Activated CD4-positive, alpha-beta T cell treated with anti-CD3 and anti-CD28 coated beads for 24 hours (primary cell): ENCODE measurements at regions not wholly inside any gene's neighbourhood (a gene's known extent, or its start where the extent isn't known, plus 50 kb on each side); places are given as distances from the start of the nearest gene placed in this dataset.

Source experiments
- DNase-seq, 2 donors: peaks; one replicate each; pipeline ENCODE4 v3.0.0-alpha.2; 2020; ENCODE audit warnings: low read depth in 2 of 2

DNA sequence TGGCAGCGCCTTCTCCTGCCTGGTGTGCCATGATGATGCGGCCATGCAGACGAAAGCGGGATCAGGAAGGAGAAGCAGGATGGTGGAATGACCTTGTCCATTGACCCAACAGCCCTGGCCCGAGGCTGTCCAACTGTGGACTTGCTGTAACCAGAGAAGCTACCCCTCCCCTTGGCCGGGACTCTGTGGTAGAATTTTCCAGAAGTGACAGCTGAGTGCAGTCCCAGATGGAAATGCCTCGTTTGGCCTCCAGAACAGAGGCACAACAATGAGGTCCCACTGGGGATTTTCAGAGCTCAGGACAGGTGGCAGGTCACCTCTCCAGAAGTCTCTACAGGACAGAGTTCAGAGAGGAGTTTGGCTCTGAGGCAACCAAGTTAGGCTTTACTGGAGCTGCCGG lies 299.2 kb upstream of the CDH4 start:
- DNase-seq = no peak

DNA sequence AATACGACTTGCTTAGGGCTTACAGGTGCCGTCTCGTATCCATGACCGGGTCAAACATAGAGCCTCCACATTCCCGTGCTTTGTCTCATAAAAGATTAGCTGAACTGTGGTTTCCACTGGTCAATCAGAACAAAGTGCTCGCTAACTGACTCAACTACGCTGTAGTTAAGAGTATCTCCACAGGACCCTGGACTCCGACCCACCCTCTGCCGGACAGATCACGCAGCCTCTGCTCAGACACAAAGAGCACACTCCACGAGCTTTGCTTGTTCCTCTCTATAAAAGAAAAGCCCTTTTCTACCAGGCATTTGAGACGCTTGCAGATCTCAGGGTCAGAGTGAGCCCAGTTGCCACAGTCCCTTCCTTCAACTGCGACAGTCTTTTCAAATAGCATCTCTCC lies 298.7 kb upstream of the CDH4 start:
- DNase-seq = no peak

DNA sequence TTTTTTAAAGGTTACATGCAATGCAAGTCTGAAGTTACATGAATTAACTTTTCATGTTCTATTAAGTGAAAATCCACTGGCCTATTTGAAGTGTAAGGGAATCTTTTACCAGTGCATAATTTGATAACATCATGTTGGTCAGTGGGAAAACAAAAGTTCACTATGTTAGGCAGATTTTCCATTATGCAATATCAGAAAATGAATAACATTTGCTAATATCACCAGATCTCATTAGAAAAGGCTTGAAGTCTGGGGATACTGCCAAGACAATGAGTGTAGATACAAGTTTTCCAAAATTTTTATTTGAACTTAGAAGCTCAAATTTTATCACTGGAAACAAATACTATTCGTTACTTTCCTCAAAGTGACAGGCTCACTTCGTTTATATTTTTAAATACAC lies 296.4 kb upstream of the CDH4 start:
- DNase-seq = no peak

DNA sequence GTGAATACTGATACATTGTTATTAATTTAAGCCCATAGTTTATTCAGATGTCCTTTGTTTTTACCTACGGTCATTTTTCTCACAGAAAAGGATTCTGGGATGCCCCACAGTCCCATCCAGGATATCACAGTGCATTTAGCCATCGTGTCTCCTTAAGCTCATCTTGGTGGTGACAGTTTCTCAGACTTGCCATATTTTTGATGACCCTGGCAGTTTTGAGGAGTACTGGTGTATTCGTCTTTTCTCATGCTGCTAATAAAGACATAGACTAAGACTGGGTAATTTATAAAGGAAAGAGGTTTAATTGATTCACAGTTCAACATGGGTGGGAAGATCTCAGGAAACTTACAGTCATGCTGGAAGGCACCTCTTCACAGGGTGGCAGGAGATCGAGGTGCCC lies 295.9 kb upstream of the CDH4 start:
- no peak for DNase-seq

DNA sequence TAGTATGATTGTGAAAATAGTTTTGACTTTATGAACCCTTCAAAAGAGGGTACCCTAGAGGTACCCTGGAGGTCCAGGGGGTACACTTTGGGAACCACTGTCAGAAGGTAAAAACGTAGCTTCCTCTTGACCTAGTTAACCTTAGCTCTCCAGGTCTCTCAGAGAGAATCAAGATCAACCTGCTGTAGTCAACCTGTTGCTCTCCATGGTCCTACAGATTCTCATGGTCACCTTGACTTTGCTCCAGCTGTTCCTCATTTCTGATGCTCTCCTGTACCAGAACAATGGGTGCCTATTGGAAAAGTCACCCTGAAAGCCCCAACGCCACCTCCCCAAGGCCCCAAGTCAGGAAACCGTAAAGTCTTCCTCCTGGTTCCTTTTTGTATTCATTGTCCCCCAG lies 294.4 kb upstream of the CDH4 start:
- DNase-seq = no peak

DNA sequence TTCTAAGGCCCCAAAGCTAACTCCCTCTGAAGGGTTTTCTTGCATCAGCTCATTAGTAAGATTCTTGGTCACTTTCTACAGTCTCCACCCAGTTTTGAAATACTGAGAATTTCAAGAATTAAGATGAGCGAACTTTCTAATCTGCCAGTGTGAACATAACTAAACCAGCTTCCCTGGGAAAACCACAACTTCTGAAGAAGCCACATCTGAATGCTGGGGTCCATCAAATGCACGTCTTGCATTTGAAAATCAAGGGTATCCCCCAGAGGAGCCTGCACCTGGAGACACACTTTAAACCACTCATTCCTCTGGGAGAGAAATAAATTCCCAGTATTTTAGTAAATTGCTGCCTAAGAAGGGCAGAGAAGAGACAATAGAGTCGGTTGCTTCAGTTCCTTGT lies 292.1 kb upstream of the CDH4 start:
- no peak for DNase-seq

DNA sequence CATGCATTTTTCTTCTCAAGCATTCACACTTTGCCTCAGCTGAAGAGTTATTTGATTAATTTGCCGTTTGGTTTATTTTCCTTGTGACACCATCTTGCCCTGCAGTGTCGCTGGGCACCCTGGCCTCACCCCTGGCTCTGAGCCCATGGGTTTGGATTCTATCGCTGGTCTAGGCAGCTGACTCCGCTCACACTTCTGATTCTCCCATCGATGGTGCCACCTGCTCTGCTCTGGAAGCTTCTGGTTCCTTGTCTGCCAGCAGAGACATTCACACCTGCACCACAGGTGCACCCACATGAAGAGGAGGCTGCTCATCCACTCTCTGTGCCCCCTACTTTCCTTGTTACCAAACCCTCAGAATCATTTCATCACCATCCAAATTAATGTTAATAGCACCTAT lies 291.6 kb upstream of the CDH4 start:
- no peak for DNase-seq

DNA sequence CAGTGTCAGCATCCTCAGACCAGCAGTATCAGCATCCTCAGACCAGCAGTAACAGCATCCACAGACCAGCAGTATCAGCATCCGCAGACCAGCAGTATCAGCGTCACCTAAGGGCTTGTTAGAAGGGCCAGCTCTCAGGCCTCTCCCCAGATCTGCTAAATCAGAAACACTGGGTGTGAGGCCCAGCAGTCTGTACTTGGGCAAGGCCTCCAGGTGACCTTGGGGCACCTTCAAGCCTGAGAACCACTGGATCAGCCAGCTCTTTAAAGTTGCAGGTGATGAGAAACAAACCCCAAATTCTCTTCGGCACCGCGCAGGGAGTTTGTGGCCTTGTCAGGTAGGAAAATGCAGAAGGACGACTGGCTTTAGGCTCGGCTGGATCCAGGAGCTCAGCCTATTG lies 290.5 kb upstream of the CDH4 start:
- no peak for DNase-seq

DNA sequence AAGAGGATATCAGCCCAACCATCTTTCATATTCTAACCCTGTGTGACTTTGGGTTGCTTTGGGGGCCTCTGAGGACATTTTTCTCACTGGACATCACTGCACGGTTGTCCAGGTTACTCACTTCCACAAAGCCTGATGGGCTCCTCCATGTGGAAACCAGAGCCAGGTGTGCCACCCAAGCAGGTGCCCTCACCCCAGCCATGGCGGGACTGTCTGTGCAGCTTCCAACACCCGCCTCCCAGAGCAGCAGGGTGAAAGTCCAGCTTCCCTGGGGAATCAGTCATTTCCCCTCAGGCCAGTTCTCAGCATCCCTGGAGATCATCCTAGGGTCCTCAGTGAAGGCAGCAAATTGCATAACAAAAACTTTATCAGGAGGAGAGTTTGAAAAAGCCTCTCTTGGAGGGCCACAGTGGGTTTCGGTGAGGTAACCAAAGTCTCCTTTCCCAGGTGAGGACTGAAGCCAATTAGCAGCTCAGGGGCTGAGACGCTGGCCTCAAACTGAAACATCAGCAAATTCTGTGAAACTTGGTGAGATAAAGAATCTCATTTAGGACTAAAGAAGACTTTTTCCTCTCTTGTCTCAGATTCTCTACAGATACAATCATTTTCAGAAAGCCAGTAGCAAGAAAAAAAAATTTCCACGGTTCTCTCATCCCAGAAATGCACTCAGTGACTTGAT lies 289.6 kb upstream of the CDH4 start:
- DNase-seq = no peak

DNA sequence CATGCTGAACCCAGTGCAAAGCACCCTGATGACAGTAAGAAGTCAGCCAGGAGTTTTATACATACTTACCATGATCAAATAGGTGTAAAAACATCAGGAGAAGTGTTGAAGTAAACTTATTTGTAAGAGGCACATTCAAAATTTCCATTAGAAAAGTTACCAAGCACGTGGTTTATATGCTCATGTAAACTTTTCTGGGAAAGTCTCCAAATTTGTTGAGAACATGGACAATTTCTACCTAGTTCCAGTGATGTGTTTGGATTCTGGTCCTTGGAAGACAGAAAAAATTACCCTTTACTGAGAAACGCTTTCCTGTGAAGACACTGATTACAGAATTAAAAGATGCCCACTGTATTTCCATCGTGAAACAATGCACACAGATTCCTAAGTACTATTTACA lies 288.9 kb upstream of the CDH4 start:
- no peak for DNase-seq

DNA sequence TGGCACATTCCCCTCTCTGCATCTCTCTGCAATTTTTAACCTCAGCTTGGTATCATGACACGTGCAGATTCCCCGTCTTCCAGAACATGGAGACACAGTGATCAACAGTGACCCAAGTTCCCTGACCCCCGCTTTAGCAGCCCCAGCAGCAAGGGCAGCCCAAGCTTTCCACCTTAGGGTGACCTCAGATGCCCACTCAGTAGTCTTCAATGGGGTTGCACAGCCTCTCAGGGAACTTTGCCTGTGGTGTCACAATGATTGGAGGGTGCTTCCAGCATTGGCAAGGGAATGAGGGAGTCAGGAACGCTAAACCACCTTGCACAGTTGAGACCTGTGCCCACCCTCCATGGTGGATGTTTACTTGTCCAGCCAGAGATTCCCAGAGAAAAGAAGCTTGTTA lies 287.1 kb upstream of the CDH4 start:
- no peak for DNase-seq

DNA sequence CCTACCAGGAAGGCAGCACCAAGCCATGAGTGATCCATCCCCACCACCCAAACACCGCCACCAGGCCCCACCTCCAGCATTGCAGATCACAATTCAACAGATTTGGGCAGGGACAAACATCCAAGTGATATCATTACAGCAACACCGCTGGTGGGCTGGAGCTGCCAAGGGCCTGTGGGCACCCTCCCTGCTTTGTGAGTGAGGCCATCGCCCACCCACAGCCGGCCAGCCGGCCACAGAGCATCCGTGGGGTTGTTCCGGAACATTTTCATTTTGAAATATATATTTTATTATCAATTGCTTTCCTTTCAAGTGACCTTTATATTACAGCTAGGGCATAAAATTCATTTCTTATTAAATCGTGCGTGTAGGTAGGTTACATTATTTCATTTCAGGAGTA lies 286.0 kb upstream of the CDH4 start:
- no peak for DNase-seq

DNA sequence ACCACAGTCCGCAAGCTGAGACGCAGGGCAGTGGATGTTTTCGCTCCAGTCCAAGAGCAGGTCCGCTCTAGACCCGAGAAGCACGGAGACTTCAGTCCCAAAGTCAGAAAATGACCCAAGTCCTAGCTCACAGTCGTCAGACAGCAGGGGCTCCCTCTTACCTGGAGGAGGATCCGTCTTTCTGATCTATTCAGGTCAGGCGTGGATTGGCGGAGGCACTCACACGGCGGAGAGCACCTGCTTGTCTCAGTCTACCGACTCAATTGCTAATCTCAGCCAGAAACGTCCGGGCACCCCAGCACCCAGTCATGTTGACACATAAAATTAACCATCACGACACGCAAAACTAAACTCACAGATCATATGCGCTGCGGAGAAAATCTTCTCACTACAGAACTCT lies 285.3 kb upstream of the CDH4 start:
- no peak for DNase-seq

DNA sequence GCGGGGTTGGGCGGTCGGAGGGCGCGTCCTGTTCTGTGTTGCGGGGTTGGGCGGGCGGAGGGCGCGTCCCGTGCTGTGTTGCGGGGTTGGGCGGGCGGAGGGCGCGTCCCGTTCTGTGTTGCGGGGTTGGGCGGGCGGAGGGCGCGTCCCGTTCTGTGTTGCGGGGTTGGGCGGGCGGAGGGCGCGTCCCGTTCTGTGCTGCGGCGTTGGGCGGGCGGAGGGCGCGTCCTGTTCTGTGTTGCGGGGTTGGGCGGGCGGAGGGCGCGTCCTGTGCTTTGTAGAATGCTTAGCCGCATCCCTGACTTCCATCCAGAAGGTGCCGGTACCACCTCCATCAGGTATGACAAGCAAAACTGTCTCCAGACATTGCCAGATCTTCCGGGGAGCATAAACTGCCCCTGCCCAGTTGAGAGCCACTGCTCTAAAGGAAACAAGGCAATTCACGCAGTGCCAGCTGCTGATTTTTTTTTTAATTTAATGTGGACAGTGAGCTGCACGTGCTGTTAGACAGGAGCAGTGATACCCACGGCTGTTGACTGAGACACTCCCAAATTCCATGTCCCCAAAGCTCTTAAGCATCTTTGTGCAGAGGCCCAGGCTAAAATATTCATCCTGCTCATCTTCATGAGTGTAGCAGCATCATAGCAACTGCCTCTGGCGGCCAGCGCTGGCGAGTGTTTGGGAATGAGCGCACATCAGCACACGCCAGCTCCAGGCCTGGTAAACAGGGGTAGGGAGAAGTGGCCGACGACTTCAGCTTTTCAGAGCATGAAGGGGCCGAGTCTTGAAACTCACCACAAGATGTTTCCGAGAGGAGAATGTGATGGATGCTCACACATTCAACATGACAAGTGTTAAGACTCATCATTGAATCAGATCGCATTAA lies 284.4 kb upstream of the CDH4 start:
- DNase-seq = no peak

DNA sequence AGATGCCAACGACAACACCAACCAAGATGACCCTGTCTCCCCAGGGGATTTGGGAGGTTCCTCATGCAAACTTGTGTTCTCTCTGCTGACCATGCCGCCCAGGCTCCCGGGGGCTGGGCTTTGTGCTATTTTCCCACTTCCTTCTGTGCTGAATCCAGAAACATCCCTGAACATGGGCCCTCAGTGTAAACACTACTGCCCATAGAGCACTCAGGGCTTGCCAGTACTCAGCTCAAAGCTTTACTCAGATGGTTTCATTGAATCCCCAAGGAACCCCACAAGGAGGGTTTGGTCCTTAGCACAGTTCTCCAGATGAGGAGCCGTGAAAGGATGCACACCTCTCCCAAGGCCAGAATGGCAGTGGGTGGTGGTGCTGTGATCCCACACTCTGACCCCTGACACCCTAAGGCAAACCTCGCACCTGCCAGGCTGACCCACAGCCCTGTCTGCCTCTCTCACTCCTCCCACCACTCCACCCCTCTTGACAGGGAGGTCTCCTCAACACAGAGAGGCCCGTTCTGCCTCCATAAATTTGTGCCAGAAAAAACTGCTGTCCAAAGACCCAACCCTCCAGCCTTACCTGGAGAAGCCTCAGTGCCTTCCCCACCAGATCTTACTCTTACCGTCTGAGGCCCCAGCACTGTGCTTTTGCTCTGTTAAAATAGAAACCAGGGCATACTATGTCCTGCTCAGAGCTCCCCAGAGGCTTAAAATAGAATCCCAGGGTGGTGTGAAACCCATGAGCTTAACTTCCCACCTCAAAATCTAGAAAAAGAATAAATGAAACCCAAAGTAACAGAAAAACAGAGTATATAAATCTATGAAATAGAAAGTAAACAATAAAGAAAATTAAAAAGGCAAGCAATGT lies 283.0 kb upstream of the CDH4 start:
- no peak for DNase-seq

DNA sequence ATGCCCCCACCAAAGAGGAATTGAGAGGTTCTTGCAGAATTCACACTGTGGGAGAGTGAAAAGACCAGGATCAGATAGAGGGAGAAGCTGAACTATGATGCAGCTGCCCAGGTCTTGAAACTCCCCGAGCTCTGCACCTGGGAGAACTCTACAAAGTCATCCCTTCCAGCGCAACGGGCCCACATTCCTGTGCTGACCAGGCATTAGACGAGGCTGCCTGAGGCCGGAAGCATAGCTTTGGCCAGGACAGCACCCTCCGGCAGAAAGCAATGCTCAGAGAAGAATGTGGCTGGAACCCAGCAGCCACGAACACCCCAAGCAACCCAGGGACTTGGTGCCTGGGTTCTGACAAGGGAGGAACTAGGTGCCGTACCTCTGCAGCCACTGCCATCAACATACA lies 281.5 kb upstream of the CDH4 start:
- DNase-seq = no peak

DNA sequence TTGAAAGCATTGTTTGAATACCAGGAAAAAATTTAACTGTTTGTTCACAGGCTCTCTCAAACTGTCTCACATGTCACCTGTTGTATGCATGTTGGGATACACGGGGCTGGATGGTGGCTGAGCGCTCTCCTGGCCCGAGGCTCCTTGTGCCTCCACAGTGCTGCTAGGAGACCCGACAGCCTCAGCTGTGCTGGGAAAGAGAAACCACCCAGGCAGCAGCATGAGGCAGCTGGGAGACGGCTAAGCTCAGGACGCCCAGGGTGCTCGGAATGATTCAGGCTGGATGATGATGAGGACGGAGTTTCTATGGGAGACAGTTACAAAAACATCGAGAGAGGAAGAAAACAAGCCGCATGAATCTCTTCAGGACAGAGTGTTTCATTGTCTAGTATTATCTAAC lies 278.0 kb upstream of the CDH4 start:
- DNase-seq = no peak

DNA sequence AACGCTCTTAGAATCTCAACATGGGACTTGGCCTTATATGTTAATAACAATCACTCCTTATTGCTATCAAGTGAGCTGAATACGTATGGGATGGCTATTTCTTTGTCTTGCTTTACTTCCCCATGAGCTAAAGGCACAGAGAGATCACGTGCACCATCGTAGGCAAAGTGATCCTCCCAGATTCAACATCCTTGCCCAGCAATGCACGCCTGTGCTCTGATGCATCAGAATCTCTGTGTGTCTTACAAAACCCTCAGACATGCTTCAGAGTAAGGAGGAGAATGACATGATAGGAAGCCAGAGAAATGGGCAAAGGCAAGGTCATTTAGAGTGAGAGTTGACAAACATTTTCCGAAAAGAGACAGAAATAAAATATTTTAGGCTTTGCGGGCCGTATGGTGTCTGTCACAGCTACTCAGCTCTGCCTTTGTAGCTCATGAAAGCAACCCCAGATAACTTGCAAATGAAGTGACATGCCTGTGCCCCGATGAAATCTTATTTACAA lies 277.6 kb upstream of the CDH4 start:
- DNase-seq = no peak

DNA sequence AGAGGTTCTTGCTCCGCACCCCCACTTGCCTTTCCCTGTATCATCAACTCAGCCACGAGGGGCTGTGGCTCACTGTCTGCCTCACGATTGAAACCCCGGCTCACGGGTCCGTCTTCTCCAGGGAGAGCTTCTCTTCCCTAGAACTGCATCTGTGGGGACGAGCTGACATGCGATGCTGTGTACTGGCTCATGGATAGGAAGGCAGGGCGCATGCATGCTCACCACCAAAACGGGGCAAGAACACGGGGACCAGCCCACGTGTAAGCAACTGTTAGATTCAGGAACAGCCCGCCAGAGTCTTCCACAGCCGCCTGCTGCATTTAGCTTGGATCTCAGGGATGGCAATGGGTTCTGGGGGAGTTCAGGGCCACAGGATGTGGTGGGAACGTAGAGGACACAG lies 275.9 kb upstream of the CDH4 start:
- no peak for DNase-seq

DNA sequence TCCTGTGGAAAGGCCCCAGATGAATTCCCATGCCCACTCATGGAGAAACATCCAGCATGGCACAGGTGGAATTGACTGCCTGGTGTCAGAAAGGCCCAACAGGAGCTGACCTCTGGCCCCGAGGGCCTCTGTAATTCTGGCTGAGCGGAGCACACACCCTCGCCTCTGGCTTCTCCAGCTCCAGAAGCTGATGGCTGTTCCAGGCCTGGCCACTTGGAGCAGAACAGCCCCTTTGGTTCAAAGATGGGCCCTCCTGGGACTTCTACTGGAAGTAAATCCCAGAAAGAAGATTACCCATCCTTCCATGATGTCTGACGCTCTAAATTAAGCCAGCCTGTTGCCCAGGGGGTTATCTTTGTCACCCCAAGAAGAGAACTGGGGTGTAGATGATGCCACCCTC lies 275.1 kb upstream of the CDH4 start:
- DNase-seq = no peak

DNA sequence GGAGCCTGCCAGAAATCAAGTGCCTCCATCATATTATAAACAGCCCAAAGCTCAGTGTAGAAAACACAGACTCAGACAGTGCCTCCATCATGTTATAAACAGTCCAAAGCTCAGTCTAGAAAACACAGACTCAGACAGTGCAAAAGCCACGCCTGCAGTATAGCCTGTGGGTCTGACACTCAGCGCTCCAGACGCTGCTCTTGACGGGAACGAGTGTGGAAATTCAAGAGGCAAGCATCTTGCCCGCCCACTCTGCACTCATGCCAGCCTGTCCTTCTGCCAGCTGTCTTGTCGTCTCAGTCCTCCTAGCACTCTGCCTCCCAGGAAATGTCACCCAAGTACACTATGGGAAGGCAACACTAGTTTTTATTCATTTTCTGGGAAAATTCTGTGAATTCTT lies 274.2 kb upstream of the CDH4 start:
- DNase-seq = no peak

DNA sequence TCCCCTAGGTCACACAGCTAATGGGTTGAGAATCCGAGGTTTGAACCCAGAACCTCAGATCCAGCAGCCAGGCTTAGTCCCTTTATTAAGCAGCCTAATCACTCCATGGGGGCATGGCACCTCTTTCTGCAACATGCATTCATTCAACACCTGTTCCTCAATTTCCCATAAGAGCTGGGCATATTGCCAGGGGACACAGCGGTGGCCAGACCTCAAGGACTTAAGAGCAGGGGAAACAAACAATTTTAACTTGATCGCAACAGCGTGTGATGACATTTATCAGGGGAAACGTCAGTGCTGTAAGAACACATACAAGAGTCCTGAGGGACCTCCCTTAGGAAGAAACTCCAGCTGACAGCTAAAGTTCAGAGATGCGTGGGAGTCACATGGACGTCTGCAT lies 267.4 kb upstream of the CDH4 start:
- no peak for DNase-seq
